ENCODE measurements at regions not wholly inside any gene's neighbourhood (a gene's known extent, or its start where the extent isn't known, plus 50 kb on each side); places are given as distances from the start of the nearest gene placed in this dataset.

DNA sequence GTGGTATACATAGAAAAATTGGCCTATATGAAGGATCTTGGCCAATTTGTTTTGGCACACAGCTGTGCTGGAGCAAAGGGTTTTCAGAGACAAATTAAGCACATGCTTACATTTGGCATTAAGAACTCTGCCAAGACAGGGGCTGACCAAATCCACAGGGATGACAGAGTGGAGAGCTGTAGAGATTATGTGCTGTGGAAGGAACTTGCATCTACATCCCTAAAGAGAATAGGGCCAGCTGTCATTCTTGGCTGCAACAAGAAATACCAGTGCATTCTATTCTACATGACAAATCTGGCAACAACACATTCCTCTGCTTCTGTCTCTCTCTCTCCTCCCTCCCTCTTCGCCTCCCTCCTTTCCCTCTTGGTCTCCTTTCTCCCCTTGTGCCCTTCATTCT is 75.6 kb downstream of the POM121L12 start:
- no peaks in the 10 kb centered on the region for H3K79me2 ChIP-seq (ENCODE audit: insufficient read depth, low read length)
- no peaks in the 10 kb centered on the region for H3K4me1 ChIP-seq (ENCODE audit: insufficient read depth, low read length)
- BruUV-seq (replicated peaks), result no TSS peak
- ChIA-PET POLR2A (no interaction called here), CTCF (ENCODE audit: low intra/inter-chr PET ratio, low total read pairs) (no interaction called here)
- DNase-seq (ENCODE audit: low spot score) (no peak), ATAC-seq (no peak), FAIRE-seq (no peak)
- no peak overlapping the region for H3K9ac ChIP-seq (ENCODE audit: insufficient read depth, low read depth, low read length)
- no peaks in the 10 kb centered on the region for H3K36me3 ChIP-seq (replicated peaks in 1 of 2; ENCODE audit: control insufficient read depth in 1 of 2, insufficient read depth in 2 of 2, low read length in 2 of 2)
- no peaks in the 10 kb centered on the region for H4K20me1 ChIP-seq (ENCODE audit: insufficient read depth, low read length)
- WGBS (ENCODE audit: low lambda C conversion rate), result 3% methylated on average over 1 of the region's 1 CpG
- no peak for TF ChIP-seq ZNF678 (CRISPR knock-in tag; IDR thresholded peaks at IDR 0.05)
- no peak for TF ChIP-seq ZFP37 (CRISPR knock-in tag; IDR thresholded peaks at IDR 0.05; ENCODE audit: borderline replicate concordance)
- no peak overlapping the region for H3K4me2 ChIP-seq (ENCODE audit: low read depth, low read length)
- in situ Hi-C loops (cut with HindIII; ENCODE audit: extremely low pct_ligation_motif_present, low pct_unique_long_range_greater_than_20kb) (no loop called here), intact Hi-C loops (cut with micrococcal nuclease; ENCODE audit: unreplicated experiment) (no loop called here)
- H3K4me3 ChIP-seq (replicated peaks in 1 of 3; ENCODE audit: insufficient read depth in 1 of 3, low read depth in 2 of 3, low read length in 3 of 3), result no peak overlapping the region
- H3K27me3 ChIP-seq (ENCODE audit: control insufficient read depth in 1 of 2, insufficient read depth in 2 of 2, low read length in 2 of 2), result no peaks in the 10 kb centered on the region
- H2AFZ ChIP-seq (ENCODE audit: low read length), result no peak overlapping the region
- peaks cover 39% of the 10 kb centered on the region for H3K9me3 ChIP-seq (ENCODE audit: low read length)
- no peak overlapping the region for H3K27ac ChIP-seq (ENCODE audit: extremely low read length, insufficient read depth, low read length)

DNA sequence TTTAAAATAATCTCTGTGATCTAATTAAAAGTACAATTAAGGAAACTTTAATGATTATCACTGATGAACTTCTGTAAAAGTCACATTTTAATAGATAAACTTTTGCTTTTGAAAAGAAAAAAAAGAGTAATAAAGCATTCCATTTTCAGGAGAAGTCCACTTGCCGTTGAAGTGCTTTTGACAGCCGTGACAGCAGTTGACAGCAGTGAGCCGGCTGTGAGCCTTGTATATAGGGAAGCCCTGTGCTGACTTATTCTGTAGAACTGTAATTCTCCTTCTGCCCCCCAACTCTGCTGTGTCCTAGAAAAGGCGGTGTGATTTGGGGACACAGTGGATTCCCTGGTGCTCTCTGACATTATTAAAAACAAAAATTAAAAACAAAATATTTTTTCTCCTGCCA is 78.0 kb downstream of the POM121L12 start:
- FAIRE-seq (no peak), ATAC-seq (no peak), DNase-seq (ENCODE audit: low spot score) (no peak)
- Histone ChIP-seq H3K4me3 (replicated peaks in 1 of 3; ENCODE audit: insufficient read depth in 1 of 3, low read depth in 2 of 3, low read length in 3 of 3) (no peak overlapping the region), H3K27ac (ENCODE audit: extremely low read length, insufficient read depth, low read length) (no peak overlapping the region), H4K20me1 (ENCODE audit: insufficient read depth, low read length) (no peaks in the 10 kb centered on the region), H3K9ac (ENCODE audit: insufficient read depth, low read depth, low read length) (no peak overlapping the region), H3K27me3 (ENCODE audit: control insufficient read depth in 1 of 2, insufficient read depth in 2 of 2, low read length in 2 of 2) (no peaks in the 10 kb centered on the region), H3K4me2 (ENCODE audit: low read depth, low read length) (no peak overlapping the region), H3K4me1 (ENCODE audit: insufficient read depth, low read length) (no peaks in the 10 kb centered on the region), H3K9me3 (ENCODE audit: low read length) (peaks cover 28% of the 10 kb centered on the region; the same call in 1 of the 2 replicates), H3K36me3 (replicated peaks in 1 of 2; ENCODE audit: control insufficient read depth in 1 of 2, insufficient read depth in 2 of 2, low read length in 2 of 2) (no peaks in the 10 kb centered on the region), H2AFZ (ENCODE audit: low read length) (no peak overlapping the region), H3K79me2 (ENCODE audit: insufficient read depth, low read length) (no peaks in the 10 kb centered on the region)
- 0% methylated on average over 4 of the region's 4 CpGs for WGBS (ENCODE audit: low lambda C conversion rate)
- BruUV-seq (replicated peaks), result no TSS peak
- intact Hi-C loops (cut with micrococcal nuclease; ENCODE audit: unreplicated experiment), result no loop called here
- in situ Hi-C loops (cut with HindIII; ENCODE audit: extremely low pct_ligation_motif_present, low pct_unique_long_range_greater_than_20kb), result no loop called here
- ChIA-PET POLR2A (no interaction called here), CTCF (ENCODE audit: low intra/inter-chr PET ratio, low total read pairs) (no interaction called here)
- TF ChIP-seq, protein P1, sequence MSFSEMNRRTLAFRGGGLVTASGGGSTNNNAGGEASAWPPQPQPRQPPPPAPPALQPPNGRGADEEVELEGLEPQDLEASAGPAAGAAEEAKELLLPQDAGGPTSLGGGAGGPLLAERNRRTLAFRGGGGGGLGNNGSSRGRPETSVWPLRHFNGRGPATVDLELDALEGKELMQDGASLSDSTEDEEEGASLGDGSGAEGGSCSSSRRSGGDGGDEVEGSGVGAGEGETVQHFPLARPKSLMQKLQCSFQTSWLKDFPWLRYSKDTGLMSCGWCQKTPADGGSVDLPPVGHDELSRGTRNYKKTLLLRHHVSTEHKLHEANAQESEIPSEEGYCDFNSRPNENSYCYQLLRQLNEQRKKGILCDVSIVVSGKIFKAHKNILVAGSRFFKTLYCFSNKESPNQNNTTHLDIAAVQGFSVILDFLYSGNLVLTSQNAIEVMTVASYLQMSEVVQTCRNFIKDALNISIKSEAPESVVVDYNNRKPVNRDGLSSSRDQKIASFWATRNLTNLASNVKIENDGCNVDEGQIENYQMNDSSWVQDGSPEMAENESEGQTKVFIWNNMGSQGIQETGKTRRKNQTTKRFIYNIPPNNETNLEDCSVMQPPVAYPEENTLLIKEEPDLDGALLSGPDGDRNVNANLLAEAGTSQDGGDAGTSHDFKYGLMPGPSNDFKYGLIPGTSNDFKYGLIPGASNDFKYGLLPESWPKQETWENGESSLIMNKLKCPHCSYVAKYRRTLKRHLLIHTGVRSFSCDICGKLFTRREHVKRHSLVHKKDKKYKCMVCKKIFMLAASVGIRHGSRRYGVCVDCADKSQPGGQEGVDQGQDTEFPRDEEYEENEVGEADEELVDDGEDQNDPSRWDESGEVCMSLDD (CRISPR knock-in tag; IDR thresholded peaks at IDR 0.05; ENCODE audit: borderline replicate concordance), result no peak
- TF ChIP-seq, protein P2, sequence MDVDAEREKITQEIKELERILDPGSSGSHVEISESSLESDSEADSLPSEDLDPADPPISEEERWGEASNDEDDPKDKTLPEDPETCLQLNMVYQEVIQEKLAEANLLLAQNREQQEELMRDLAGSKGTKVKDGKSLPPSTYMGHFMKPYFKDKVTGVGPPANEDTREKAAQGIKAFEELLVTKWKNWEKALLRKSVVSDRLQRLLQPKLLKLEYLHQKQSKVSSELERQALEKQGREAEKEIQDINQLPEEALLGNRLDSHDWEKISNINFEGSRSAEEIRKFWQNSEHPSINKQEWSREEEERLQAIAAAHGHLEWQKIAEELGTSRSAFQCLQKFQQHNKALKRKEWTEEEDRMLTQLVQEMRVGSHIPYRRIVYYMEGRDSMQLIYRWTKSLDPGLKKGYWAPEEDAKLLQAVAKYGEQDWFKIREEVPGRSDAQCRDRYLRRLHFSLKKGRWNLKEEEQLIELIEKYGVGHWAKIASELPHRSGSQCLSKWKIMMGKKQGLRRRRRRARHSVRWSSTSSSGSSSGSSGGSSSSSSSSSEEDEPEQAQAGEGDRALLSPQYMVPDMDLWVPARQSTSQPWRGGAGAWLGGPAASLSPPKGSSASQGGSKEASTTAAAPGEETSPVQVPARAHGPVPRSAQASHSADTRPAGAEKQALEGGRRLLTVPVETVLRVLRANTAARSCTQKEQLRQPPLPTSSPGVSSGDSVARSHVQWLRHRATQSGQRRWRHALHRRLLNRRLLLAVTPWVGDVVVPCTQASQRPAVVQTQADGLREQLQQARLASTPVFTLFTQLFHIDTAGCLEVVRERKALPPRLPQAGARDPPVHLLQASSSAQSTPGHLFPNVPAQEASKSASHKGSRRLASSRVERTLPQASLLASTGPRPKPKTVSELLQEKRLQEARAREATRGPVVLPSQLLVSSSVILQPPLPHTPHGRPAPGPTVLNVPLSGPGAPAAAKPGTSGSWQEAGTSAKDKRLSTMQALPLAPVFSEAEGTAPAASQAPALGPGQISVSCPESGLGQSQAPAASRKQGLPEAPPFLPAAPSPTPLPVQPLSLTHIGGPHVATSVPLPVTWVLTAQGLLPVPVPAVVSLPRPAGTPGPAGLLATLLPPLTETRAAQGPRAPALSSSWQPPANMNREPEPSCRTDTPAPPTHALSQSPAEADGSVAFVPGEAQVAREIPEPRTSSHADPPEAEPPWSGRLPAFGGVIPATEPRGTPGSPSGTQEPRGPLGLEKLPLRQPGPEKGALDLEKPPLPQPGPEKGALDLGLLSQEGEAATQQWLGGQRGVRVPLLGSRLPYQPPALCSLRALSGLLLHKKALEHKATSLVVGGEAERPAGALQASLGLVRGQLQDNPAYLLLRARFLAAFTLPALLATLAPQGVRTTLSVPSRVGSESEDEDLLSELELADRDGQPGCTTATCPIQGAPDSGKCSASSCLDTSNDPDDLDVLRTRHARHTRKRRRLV (CRISPR knock-in tag; IDR thresholded peaks at IDR 0.05), result no peak
- TF ChIP-seq, protein P3, sequence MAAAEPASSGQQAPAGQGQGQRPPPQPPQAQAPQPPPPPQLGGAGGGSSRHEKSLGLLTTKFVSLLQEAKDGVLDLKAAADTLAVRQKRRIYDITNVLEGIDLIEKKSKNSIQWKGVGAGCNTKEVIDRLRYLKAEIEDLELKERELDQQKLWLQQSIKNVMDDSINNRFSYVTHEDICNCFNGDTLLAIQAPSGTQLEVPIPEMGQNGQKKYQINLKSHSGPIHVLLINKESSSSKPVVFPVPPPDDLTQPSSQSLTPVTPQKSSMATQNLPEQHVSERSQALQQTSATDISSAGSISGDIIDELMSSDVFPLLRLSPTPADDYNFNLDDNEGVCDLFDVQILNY (CRISPR knock-in tag; conservative IDR thresholded peaks at IDR 0.05), result no peak
- no peak for TF ChIP-seq ZNF329 (CRISPR knock-in tag; IDR thresholded peaks at IDR 0.05; ENCODE audit: low read depth)
- no peak for TF ChIP-seq ZNF264 (CRISPR knock-in tag; IDR thresholded peaks at IDR 0.05)
- TF ChIP-seq MZF1 (CRISPR knock-in tag; IDR thresholded peaks at IDR 0.05; ENCODE audit: borderline replicate concordance), result no peak
- no peak for TF ChIP-seq ZNF260 (CRISPR knock-in tag; IDR thresholded peaks at IDR 0.05; ENCODE audit: borderline replicate concordance, low read depth)
- TF ChIP-seq SIN3B (IDR thresholded peaks at IDR 0.05; ENCODE audit: low read length), result no peak
- TF ChIP-seq TAF1 (CRISPR knock-in tag; IDR thresholded peaks at IDR 0.05), result no peak
- no peak for TF ChIP-seq HHEX (CRISPR knock-in tag; IDR thresholded peaks at IDR 0.05)

Measured in HepG2 (cell line).